Smooth muscle cell of the brain vasculature (primary cell): ENCODE measurements at regions not wholly inside any gene's neighbourhood (a gene's known extent, or its start where the extent isn't known, plus 50 kb on each side); places are given as distances from the start of the nearest gene placed in this dataset.

ENCODE experiments used
- DNase-seq: peaks from one replicate; pipeline ENCODE4 v3.0.0-alpha.2; 2012; ENCODE audit warnings: low read depth, low spot score

DNA sequence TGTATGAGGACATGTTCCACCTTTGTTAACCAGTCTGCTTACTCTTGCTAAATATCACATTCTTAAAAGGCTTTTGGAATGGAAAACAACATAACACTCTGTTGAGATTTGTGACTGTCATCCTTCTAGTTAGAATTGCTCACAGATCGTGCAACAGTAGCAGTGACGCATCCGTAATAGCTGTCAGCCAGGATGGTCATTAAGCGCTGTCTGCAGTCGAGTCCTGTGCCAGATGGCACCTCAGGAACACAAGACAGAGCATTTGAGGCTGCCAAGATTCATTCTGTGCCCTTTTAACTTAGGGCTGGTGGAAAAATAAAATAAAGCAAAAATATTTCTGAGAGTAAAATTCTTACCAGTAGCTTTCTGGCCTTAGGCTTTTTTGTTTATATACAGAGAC is 348.6 kb downstream of the ANKRD7 start:
- no peak for DNase-seq

DNA sequence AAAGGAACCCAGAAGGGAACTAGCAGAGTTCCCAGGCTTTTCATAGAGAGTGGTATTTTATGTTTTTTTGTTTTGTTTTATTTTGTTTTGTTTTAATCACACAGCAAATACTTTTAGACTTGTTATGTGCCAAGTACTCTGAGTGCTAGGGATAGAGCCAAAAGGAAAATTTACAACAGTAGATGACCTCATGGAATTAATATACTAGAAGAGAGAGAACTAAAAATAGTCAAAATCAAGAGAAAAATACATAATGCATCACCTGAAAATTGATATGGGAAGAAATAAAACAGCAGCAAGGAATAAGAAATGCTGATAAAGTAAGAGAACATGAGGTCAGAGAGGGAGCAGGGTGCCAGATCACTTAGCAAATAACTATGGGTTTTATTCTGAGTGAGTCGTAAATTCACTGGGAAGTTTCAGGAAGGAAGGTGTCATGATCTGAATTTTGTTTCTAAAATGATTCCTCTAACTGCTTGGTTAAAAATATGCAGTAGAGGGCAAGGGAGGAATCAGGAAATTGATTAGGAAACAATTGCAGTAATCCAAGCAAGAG is 351.0 kb downstream of the ANKRD7 start:
- DNase-seq: no peak

DNA sequence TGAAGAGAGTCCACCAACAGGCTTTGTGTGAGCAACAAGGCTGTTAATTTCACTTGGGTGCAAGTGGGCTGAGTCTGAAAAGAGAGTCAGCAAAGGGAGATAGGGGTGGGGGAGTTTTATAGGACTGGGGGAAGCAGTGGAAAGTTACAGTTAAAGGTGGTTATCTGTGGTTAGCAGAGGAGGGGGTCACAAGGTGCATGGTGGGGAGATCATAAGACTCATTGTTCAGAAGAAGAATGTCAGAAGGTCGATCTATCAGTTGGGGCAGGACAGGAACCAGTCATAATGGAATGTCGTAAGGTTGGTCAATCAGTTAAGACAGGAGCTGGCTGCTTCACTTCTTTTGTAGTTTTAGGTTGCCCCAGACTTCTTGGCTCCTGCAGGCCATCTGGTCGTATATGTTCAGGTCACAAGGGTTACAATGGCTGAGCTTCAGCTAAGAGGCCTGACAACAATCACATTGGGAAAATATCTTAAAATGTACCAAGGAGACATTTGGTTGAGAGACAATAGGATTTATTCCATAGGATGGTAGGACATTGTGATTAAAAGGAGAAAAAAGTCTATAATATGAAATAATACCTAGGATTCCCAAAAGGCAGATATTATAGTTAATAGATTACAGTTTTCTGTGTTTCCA is 356.4 kb downstream of the ANKRD7 start:
- DNase-seq: no peak

DNA sequence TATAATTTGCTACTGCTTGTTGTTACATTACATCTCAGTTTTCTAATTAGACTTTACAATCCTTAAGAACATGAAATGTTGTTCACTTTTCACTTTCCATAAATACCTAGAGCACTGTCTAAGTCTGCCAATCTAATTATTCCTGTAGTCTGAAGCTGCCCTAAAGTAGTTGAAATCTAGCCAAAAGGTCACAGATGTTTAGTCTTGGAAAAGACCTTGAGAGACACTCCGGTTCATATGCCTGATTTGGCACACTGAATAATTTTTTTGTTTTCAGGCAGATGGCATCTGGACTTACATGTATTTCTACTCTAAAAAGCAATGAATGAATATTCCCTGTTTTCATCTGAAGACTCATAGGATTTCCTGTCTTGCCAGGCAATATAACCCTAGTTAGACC is 359.1 kb downstream of the ANKRD7 start:
- DNase-seq: no peak

DNA sequence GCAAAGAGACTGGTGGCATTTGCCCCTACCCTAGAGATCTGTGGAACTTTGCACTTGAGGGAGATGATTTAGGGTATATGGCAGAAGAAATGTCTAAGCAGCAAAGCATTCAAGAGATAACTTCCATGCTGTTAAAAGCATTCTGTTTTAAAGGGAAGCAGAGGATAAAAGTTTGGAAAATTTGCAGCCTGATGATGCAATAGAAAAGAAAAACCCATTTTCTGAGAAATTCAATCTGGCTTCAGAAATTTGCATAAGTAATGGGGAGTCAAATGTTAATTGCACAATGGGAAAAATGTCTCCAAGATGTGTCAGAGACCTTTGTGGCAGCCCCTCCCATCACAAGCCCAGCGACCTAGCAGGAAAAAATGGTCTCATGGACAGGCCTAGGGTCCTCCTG is 361.7 kb downstream of the ANKRD7 start:
- DNase-seq: no peak

DNA sequence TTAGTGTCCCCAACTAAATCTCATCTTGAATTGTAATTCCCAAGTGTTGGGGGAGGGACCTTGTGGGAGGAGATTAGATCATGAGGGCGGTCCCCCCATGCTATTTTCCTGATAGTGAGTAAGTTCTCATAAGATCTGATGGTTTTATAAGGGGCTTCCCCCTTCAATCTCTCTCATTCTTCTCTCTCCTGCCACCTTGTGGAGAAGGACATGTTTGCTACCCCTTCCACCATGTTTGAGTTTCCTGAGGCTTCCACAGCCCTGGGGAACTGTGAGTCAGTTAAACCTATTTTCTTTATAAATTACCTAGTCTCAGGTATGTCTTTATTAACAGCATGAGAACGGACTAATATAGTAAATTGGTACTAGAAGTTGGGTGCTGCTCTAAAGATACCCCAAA is 365.6 kb downstream of the ANKRD7 start:
- DNase-seq: no peak

DNA sequence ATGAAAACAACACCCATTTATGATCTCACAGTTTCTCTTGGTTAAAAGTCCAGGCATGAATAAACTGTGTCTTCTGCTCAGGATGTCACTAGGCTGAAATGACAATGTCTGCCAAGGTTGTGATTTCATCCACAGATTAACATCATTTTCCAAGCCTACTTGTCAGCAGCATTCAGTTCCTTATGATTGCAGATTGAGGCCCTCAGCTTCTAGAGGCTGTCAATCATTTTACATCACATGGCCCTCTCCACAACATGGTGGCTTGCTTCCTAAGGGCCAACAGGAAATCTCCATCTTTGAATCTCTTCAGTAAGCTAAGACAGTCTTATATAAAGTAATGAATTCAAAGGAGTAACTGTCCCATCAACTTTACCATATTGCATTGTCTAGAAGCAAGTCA is 377.6 kb downstream of the ANKRD7 start:
- DNase-seq: no peak

DNA sequence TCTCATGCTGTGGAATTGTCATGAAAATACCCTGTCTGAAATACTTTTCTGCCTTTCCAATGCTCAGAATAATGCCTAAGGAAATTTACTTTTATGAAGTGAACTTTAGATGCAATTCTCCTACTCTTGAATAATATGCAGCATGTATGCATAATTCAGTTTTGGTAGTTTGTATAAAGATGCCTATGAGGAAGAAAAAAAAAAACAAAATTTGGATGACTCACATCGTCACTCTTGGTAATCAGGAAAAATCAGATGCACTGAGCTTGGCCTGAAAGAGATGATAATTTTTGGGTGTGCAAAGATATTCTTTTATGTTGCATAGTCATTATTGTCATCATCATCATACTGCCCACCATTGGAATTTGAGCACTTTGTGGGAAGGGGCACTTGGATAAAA is 382.1 kb downstream of the ANKRD7 start:
- no peak for DNase-seq

DNA sequence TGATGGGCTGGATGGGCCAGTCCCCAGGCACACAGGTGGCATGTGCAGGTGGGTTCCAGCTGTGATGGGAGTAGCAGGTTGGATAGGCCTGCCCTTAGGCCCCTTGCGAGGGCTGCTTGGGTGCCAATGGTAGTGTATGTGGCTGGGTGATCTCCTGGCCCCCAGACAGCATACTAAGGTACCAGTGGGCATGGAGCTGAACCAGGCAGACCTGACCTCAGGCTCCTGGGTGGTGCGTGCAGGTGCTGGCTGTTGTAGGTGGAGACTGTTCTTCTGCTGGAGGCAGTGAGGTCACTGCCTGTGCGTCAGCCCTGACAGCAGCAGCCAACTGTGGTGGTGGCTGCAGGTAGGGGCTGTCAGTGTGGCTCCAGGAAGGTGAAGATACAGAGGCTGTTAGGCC is 384.7 kb downstream of the ANKRD7 start:
- DNase-seq: no peak

DNA sequence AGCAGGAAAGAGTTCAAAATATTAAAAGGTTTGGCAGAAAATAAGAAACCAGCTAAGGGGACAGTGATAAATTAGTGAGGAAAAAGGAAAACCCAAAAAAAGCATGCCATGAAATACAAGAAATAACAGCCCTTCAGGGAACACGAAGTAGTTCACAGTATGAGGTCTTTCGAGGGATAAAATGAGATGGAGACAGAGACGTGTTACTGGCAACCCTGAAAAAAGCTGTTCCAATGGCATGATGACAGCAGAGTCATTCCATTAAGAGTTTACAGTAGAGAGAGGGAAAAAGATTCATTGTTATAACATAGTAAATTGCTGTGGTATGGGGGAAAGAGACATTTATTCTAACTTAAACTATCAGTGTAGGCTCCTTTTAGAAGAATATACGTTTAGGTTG is 391.2 kb downstream of the ANKRD7 start:
- no peak for DNase-seq

DNA sequence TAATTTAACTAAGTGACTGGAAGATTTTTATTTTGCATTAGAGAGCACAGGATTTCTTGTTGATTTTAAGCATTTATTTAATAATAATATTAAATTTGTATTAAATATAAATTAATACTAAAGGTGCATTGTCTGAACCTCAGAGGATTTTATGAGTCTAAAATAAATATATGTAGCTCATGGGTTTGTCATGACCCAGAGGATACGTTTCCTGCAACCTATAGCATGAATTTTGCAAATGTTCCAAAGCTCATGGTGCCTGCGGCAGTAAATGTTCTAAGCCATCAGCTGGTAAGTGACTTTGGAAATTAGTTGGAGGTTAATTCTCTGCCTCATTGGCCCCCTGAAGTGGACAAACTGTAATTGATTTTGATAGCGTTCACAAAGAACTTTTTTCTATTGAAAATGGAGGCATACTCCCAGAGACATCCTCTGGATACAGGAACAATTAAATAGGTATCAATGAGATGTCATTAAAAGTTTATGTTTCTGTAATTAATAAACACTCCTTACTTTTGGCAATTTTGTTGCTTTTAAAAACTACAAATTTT is 397.4 kb downstream of the ANKRD7 start:
- DNase-seq: no peak

DNA sequence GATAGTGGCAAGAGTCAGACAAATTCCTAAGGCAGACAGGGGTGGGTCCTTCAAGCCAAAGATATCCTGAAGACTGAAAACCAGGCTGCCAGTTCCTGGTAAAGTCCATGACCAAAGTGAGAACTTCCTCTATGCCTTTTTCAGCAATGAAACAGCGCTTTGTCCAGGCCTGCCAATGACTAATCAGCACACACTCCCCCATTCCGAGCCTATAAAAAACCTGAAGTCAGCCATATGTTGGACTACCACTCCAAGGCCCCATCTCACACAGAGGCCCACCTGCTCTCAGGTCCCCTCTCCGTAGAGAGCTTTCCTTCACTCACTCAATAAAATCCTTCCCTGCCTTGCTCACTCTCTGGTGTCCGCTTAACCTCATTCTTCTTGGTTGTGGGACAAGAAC is 402.2 kb downstream of the ANKRD7 start:
- DNase-seq: no peak

DNA sequence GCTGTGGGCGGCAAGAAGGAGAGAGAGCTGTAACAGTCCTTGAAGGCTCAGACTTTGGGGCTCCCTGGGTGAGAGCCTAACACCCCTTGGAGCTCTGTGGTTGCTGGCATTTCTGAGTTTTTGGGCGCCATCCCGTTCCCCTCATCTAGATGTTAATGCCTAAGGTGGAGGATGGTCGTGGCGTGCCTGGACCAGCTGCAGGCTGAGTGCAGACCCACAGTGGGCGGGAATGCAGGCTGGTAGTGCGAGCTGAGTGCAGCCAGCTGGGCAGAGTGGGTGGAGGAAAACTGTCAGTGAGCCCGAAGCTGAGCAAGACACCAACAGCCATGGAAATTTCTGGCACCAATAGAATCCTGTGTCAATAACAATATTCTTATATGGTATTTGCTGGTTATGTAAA is 403.0 kb downstream of the ANKRD7 start:
- no peak for DNase-seq

DNA sequence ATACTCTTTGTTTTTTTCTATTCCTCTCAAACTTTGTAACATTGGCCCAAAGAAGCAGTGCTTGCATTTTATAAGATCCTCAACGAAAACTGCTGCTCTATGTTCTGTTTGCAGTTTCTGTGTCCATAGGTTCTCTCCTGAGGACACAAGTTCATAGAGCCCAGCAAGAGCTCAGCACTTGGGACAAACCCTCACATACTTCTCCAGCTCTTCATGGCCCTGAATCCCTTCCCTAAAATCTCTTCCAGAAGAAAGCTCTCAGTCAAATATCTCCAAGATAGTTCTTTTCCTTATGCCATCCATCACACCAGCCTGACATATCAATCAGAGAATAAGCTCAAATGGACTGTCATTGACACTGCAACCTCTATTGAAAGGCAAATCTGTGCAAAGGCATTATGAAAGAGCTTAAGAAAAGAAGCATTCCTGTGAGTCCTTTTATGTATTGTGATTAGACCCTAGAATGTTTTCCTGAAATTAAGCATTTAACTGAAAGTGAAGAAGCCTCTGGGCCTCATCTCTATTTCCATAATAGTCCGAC is 405.5 kb downstream of the ANKRD7 start:
- DNase-seq: no peak

DNA sequence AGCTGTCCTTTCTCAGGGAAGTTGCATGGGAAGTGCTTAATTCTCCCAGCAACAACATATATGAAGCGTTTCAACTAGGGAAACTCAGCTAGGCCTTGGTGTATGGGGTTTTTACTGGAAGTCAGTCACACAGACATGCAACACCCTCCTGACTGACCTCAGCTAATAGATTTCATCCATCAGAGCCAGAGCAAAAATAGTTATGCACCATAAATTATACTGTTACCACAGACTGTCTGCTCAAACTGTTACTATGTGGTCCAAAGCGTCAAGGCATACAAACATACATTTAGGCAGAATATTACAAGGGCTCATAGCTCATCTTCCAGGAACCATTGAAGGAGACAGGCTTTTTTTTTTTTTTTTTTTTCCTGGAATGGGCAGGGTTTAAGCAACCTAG is 417.9 kb downstream of the ANKRD7 start:
- no peak for DNase-seq

DNA sequence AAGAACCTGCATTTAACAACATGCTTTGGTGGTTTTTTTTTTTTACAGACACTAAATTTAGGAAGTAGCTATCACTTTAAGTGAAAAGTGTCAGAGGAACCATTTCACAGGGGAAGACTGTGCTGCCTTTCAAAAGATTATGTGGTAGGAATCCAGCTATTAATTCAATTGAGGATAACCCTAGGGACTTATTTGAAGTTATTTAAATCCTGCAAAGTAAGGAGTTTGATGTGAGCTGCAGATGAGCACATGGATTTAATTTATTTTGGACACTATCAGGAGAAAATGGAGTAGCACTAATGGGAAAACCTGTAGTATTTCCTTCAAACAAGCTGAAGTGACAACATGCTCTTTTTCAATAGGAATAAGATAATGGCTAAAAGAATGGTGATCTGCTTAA is 419.8 kb downstream of the ANKRD7 start:
- no peak for DNase-seq

DNA sequence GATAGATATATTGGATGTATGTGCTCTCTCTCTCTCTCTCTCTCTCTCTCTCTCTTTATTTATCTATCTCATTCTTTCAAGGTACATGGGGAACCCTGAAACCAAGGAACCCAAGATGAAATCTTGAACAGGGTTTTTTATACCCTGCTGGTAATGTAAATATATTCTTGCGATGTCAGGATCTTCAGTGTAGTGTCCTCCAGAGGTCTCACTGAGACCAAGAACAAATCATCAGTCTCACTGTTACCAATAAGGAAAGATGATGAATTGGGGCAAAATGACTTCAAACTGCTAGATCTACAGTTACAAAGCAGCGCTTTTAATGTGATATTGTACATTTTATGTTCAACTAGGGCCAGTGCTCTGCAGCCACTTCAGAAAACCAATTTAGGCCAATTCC is 423.5 kb downstream of the ANKRD7 start:
- DNase-seq: no peak

DNA sequence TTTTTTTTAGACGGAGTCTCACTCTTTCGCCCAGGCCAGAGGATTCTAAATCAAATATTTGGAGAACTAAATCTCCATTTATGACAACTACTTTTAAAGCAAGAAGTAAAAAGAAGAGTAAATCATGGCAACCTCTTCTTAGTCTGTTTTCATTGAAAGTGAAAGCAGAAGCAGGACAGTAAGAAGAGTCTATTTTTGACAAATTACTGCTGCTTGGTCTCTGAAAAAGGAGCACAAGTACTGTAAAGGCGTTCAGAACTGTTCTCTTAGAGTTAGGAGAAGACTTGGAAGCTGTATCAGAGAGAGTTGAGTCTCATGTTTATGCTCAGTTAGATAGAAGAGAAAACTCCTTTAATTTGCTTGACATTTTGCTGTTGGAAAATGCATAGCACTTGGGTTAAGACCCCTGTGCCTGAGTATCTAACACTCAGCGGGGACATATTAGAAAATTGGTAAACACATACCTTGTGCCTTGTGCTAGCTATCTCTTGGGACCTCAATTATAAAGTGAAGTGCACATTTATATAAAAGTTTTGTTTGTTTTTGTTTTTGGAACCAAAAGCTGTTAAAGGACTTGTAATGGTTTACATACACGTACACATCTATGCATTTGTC is 433.0 kb downstream of the ANKRD7 start:
- DNase-seq: no peak

DNA sequence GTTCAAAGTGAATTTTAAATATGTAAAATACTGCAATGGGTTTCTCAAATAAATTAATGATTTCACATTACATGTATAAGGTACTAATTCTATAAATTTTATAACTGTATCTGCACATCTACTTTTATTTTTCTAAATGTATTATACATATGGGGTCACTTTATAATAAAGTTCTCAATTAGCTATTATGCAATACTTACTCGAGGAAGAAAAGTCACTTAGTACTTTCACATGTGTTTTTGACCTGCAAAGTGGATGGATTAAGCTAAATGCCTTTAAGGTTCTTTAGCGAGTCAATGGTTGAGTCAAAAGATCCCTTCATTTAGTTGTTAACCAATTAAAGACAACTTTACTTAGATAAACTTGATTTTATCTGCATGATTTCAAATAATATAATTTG is 437.8 kb downstream of the ANKRD7 start:
- no peak for DNase-seq

DNA sequence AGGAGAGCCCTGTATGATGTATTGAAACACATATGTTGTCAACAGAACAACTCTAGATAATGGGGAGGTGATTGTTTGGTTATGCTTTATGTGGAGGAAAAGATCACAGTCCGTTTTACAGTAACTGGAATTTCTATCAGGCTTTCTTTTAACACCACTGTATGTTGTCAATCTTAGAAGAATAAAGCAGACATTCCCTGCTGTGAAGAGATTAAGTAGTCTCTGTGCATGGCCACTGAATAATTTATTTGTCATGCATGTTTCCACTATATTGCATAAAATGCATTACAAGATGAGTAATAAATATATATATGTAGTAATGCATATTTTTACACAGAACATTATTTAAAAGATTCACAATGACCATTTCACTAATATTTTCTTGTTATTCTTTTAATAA is 440.0 kb downstream of the ANKRD7 start:
- DNase-seq: no peak

DNA sequence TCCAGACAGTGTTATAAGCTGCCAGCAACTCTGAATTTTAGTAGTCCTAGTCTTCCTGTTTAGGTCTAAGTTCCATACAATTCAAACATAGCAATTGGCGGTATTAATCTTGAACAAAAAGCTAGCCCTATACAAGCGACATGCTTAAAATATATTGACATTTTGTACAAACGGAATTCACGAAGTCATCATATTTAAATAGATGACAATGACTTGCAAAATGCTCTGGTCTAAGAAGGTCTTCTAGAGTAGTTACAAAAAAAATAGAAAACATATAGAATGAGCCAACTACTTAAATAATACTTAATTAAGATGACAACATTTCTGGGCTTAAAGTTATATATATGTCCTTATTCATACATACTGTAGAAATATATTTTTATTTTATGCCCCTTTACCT is 446.6 kb downstream of the ANKRD7 start:
- no peak for DNase-seq

DNA sequence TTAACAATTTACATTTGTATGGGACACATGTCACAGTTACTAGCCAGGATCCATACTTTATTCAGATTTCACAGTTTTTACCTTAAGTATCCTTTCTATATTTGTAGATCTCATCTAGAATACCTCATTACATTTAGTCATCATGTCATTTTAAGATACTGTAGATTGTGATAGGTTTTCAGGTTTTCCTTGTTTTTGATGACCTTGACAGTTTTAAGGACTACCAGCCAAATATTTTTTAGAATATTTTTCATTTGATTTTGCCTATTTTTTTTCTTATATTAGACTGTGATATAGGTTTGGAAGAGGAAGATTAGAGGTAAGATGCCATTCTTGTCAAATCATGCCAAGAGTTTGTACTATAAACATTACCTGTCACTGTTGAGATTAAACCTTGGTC is 460.3 kb downstream of the ANKRD7 start:
- DNase-seq: no peak

DNA sequence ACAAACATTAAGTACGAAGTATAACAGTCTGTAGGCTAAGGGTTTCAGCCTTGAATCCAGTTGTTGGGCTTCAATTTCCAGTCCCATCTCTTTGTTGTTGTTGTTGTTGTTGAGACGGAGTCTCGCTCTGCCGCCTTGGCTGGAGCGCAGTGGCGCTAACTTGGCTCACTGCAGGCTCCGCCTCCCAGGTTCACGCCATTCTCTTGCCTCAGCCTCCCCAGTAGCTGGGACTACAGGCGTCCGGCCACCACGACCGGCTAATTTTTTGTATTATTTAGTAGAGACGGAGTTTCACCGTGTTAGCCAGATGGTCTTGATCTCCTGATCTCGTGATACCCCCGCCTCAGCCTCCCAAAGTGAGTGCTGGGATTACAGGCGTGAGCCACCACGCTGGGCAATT is 464.9 kb downstream of the ANKRD7 start:
- DNase-seq: no peak
